ENCODE measurements at regions not wholly inside any gene's neighbourhood (a gene's known extent, or its start where the extent isn't known, plus 50 kb on each side); places are given as distances from the start of the nearest gene placed in this dataset.
A peak's percentile ranks its signal among the peaks of the same experiment; 100 is the strongest.

DNA sequence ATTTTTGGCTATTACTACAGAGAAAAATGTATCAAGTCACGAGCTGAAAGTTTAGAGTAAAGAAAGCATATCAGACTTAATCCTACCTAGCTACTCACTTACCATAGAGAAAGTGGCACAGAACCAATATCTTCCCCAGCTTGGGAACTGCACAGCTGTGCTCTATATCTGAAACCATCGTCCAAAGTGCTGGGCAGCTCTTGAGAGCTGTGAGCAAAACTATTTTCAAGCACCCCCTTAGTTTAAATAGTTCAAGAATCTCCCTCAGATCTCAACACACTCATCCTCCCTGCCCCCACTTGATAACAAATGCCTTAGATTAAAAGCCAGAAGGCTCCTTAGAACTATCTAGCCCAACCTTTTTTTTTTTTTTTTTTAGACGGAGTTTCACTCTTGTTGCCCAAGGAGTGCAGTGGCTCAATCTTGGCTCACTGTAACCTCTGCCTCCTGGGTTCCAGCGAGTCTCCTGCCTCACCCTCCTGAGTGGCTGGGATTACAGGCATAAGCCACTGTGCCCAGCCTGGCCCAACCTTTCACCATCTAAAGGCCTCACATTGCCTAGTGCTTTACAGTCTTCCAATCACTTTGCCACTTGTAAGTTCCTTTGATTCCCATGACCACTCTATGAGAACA is 94.2 kb upstream of the APC start:
- DNase-seq (no peak), ATAC-seq (no peak)
- Mint-ChIP-seq H3K27me3 (no peaks in the 10 kb centered on the region), H3K4me1 (no peaks in the 10 kb centered on the region), H3K9me3 (no peaks in the 10 kb centered on the region), H3K27ac (no peak overlapping the region), H3K4me3 (no peak overlapping the region)

DNA sequence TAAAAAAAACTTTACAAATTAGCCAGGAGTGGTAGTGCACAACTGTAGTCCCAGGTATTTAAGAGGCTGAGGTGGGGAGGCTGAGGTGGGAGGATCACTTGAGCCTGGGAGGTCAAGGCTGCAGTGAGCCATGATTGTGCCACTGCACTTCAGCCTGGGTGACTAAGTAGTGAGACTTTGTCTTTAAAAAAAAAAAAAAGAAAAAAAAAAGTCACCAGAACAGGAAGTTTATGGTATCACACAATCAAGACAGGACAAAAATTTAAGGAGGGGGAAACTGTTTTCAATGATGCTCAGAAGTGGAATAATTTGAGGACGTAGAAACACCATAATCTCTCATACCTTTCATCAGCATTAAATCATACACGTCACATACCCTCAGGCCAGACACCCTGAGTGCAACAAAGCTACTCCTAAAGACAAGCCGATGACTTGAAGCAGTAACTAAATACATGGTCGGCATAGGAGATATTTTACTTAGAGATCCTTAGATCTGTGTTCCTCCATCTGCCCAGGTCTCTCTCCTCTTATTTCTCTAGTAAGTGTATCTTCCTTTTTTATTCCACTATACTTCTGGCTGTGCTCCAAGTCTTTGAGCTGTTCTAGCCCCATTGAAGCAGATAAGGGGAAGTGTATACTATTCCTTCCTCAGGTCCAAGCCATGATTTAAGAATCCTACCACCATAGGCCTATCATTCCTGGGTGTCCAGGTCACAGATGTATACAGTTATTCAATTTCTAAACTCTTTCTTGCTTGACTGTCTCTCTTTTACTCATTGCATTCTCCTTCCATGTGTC is 91.3 kb upstream of the APC start:
- Mint-ChIP-seq H3K9me3 (no peaks in the 10 kb centered on the region), H3K27ac (no peak overlapping the region), H3K4me3 (no peak overlapping the region), H3K27me3 (no peaks in the 10 kb centered on the region), H3K4me1 (no peaks in the 10 kb centered on the region)
- no peak for ATAC-seq
- no peak for DNase-seq

DNA sequence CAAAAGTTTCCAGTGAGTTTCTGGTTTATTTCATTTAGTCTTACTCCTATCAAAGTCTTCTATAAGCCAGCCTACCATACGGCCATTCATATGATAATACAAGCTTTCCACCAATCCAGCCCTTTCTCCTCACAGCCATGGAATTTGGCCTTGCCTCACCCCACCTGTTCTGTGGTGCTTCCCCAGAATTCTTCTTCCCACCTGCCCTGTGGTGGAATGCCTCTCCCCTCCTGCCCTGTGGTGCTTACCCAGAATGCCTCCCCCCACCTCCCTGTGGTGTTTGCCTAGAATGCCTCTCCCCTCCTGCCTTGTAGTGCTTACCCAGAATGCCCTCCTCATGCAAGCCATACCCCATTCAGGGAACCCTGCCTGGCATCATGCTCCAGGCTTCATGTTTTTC is 90.3 kb upstream of the APC start:
- ATAC-seq, result no peak
- no peaks in the 10 kb centered on the region for H3K9me3 Mint-ChIP-seq

DNA sequence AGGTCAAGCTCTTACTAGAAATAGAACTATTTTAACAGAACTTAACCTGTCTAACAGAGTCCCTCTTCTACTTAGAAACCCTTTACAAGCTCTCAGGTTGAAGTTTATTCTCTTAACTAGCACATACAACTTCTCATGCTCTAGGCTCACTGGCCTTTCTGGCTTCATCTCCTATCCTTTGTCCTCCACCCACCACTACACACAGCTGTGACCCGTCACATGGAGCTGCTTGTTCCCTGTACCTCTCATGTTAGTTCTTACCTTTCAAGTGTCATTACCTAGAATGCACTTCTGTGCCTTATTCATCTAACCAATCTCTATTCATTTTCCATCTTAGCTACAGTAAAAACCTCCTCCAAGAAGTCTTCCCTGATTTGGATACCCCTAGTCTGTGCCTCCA is 89.4 kb upstream of the APC start:
- ATAC-seq (no peak), DNase-seq (no peak)
- H3K9me3 Mint-ChIP-seq, result no peaks in the 10 kb centered on the region
- H3K4me1 Mint-ChIP-seq, result no peaks in the 10 kb centered on the region
- peak overlapping the region in 1 of 2 donors; percentile 4 for H3K27ac Mint-ChIP-seq
- no peaks in the 10 kb centered on the region for H3K27me3 Mint-ChIP-seq
- no peak overlapping the region for H3K4me3 Mint-ChIP-seq

More for the DNA sequence above, 90.3 kb upstream of the APC start:
- no peak for DNase-seq
- Mint-ChIP-seq H3K27me3 (no peaks in the 10 kb centered on the region), H3K4me3 (no peak overlapping the region), H3K27ac (no peak overlapping the region), H3K4me1 (no peaks in the 10 kb centered on the region)

DNA sequence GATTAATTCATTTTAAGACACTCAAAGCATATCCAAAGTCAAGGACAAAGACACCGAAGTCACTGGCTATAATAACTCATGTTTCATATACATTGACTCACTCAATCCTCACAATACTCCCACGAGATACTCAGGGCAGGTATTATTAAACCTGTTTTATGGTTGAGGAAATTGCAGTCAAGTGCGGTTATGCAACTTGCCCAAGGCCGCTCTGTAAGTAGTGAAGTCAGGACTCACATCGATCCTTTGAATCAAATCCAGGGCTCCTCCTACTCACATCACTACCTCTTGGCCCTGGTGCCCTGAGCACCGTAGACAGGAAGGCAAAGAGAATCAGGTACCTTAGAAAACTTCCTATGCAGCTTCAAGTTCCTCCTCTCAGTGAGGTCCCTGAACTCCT is 87.8 kb upstream of the APC start:
- Mint-ChIP-seq H3K27me3 (peaks cover 9% of the 10 kb centered on the region), H3K4me1 (no peaks in the 10 kb centered on the region), H3K27ac (no peak overlapping the region), H3K9me3 (no peaks in the 10 kb centered on the region), H3K4me3 (no peak overlapping the region)
- no peak for DNase-seq
- no peak for ATAC-seq

DNA sequence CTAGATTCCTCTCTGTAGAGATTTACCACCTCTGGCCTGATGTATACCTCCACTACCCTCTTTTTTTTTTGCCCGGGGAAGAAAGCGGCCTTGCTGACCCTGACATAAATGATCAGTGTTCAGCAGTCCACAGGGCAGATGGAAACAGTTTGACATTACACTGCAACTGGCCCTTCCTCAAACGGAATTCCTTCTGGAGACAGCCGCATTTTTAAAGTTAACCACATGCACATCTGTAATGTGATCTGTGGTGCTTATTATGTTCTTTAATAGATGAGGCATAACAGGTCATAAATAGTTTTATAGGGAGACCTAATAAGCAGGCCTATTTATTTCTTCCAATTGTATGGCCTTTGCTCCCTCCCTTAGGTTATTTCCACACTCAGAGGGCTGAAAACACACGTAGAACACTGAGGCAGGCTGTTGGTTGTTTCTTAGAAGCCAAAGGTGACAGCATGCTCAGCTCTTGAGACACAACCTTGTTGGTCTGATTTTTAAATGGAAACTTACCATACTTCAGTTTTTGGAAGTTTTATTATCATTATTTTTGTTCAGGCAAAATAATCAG is 84.0 kb upstream of the APC start:
- peaks cover 9% of the 10 kb centered on the region for H3K27me3 Mint-ChIP-seq
- H3K4me3 Mint-ChIP-seq, result no peak overlapping the region
- H3K9me3 Mint-ChIP-seq, result peaks cover 0 to 5% of the 10 kb centered on the region in 2 donors
- H3K27ac Mint-ChIP-seq, result no peak overlapping the region
- H3K4me1 Mint-ChIP-seq, result no peaks in the 10 kb centered on the region
- no peak for ATAC-seq
- DNase-seq, result no peak

DNA sequence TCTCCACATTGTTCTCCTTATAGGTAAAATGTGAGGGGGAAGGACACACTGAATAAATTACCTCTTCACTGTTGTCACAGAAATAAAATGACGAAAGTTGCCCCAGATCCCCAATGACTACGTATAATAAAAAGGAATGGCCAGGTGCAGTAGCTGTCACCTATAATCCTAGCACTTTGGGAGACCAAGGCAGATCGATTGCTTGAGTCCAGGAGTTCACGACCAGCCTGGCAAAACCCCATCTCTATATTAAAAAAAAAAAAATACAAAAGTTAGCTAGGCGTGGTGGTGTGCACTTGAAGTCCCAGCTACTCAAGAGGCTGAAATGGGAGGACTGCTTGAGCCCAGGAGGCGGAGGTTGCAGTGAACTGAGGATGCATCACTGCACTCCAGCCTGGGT is 82.2 kb upstream of the APC start:
- Mint-ChIP-seq H3K4me1 (no peaks in the 10 kb centered on the region), H3K27me3 (peaks cover 11% of the 10 kb centered on the region), H3K4me3 (no peak overlapping the region), H3K27ac (no peak overlapping the region), H3K9me3 (peaks cover 12 to 17% of the 10 kb centered on the region in 2 donors)
- no peak for DNase-seq
- ATAC-seq, result no peak

DNA sequence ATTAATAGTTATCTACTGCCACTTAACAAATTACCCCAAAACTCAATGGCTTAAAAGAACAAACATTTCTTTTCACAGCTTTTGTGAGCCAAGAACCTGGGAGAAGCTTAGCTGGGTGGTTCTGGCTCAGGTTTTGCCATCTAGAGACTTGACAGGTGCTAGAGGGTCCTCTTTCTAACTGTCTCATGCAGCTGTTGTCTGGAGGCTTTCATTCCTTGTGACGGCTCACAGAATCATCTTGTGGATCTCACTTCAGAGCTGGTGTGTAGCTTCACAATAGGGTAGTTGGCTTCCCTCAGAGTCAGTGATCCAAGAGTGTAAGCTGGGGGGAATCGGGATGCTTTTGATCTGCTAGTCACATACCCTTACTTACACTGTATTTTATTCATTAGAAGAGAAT is 81.2 kb upstream of the APC start:
- Mint-ChIP-seq H3K27ac (no peak overlapping the region), H3K27me3 (peaks cover 21% of the 10 kb centered on the region), H3K4me1 (no peaks in the 10 kb centered on the region), H3K4me3 (no peak overlapping the region), H3K9me3 (peaks cover 21 to 26% of the 10 kb centered on the region in 2 donors)
- ATAC-seq, result no peak
- DNase-seq, result no peak

DNA sequence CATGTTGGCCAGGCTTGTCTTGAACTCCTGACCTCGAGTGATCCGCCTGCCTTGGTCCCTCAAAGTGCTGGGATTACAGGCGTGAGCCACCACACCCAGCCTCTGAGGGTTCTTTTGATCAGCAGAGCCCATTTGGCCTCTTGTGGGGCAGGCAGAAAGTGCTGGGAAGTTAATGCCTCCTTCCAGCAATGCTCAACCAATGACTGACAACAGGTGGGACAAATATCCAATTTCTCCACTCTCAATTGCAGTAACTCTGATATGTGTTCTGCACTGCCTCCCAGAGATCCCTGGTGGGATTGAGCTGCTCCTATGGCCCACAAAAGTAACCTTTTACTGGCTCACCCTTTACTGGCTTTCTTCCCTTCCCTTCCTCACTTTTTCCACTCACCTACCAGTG is 79.9 kb upstream of the APC start:
- ATAC-seq (no peak), DNase-seq (no peak)
- H3K4me3 Mint-ChIP-seq, result no peak overlapping the region
- no peak overlapping the region for H3K27ac Mint-ChIP-seq
- peaks cover 28% of the 10 kb centered on the region for H3K27me3 Mint-ChIP-seq
- no peaks in the 10 kb centered on the region for H3K4me1 Mint-ChIP-seq
- peaks cover 23 to 28% of the 10 kb centered on the region in 2 donors for H3K9me3 Mint-ChIP-seq

DNA sequence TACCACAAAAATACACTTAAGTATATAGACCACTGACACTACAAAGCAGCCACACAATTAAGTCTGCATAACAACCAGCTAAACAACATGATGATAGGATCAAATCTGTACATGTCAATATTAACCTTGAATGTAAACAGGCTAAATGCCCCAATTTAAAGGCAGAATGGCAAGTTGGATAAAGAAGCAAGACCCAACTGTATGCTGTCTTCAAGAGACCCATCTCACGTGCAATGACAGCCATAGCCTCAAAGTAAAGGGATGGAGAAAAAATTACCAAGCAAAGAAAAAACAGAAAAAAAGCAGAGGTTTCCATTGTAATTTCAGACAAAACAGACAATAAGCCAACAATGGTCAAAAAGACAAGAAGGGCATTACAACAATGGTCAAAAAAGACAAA is 77.3 kb upstream of the APC start:
- ATAC-seq, result no peak
- H3K4me1 Mint-ChIP-seq, result no peaks in the 10 kb centered on the region
- H3K4me3 Mint-ChIP-seq, result no peak overlapping the region
- DNase-seq, result no peak
- H3K27ac Mint-ChIP-seq, result peak overlapping the region in 1 of 2 donors; percentile 79
- H3K27me3 Mint-ChIP-seq, result peaks cover 19% of the 10 kb centered on the region
- peaks cover 23 to 28% of the 10 kb centered on the region in 2 donors for H3K9me3 Mint-ChIP-seq

DNA sequence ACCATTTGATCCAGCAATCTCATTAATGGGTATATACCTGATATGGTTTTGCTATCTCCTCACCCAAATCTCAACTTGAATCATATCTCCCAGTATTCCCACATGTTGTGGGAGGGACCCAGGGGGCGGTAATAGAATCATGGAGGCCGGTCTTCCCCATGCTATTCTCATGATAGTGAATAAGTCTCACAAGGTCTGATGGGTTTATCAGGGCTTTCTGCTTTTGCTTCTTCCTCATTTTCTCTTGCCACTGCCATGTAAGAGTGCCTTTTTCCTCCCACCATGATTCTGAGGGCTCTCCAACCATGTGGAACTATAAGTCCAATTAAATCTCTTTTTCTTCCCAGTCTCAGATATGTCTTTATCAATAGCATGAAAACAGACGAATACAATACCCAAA is 74.5 kb upstream of the APC start:
- Mint-ChIP-seq H3K9me3 (peaks cover 23 to 27% of the 10 kb centered on the region in 2 donors), H3K27me3 (peaks cover 19% of the 10 kb centered on the region), H3K4me1 (no peaks in the 10 kb centered on the region), H3K27ac (no peak overlapping the region), H3K4me3 (no peak overlapping the region)
- no peak for ATAC-seq
- DNase-seq, result no peak

DNA sequence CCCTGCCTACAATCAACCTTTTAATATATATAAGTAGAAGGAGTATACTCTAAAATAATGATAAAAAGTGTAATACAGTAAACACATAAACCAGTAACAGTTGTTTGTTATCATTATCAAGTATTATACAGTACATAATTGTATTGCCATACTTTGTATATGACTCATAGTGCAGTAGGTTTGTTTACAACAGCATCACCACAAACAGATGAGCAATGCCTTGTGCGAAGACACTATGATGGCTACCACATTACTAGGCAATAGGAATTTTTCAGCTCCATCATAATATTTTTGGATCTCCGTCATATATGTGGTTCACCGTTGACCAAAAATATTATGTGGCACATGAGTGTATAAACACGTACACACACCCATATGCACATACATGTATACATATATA is 69.7 kb upstream of the APC start:
- no peaks in the 10 kb centered on the region for H3K4me1 Mint-ChIP-seq
- ATAC-seq, result no peak
- H3K27me3 Mint-ChIP-seq, result no peaks in the 10 kb centered on the region

DNA sequence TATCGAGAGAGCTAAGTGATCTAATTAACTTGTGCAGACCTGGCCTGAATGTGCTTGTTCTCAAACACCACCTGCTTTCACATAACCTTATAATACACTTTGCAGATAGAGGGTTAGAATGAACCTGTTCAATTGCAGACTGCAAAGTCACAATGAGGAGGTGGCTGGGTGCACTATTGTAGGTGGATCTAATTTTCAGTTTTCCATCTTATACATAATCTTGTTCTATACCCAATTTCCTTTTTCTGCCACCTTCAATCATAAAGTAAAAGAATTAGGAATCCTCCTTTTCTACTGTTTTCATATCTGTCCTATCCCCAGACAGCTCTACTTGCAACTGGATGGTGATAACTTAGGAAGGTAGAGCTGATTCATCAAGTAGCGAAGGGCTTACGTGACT is 68.8 kb upstream of the APC start:
- Mint-ChIP-seq H3K9me3 (no peaks in the 10 kb centered on the region), H3K4me3 (no peak overlapping the region), H3K4me1 (no peaks in the 10 kb centered on the region), H3K27ac (no peak overlapping the region), H3K27me3 (peaks cover 3% of the 10 kb centered on the region)
- DNase-seq (no peak), ATAC-seq (no peak)

More for the DNA sequence above, 69.7 kb upstream of the APC start:
- Mint-ChIP-seq H3K4me3 (no peak overlapping the region), H3K27ac (no peak overlapping the region), H3K9me3 (no peaks in the 10 kb centered on the region)
- DNase-seq, result no peak

DNA sequence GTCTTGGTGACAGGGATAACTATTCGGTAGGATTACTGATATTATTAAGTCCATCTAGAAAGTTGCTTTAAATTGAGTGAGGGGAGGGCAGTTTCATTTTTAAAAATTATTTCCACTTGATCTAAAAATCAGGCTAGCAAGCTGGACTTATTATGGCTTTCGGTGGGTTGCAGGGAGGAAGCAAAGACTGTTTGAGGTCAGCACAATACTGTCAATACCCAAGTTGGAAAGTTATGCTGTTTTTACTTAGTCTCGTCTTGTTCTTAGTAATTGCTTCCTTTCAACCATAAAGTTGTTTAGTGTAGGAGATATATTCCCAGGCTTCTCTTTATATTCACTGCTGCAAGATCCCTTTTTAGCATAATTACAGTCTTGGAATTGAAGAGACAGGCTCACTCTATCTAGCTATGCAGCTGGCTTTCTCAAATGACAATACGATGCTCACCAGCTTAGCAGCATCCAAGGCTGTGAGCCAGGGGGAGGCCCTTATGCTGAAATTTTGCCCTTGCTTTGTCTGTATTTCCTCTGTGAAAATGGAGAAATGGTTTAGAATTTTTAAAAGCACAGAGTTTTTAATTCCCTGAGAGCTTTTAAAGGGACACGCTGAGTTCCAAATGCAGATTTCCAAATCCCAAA is 68.2 kb upstream of the APC start:
- ATAC-seq, result no peak
- peak overlapping the region in 1 of 2 donors; percentile 27 for H3K27ac Mint-ChIP-seq
- no peaks in the 10 kb centered on the region for H3K4me1 Mint-ChIP-seq
- H3K4me3 Mint-ChIP-seq, result no peak overlapping the region
- no peak for DNase-seq
- H3K9me3 Mint-ChIP-seq, result no peaks in the 10 kb centered on the region
- H3K27me3 Mint-ChIP-seq, result peaks cover 8% of the 10 kb centered on the region

DNA sequence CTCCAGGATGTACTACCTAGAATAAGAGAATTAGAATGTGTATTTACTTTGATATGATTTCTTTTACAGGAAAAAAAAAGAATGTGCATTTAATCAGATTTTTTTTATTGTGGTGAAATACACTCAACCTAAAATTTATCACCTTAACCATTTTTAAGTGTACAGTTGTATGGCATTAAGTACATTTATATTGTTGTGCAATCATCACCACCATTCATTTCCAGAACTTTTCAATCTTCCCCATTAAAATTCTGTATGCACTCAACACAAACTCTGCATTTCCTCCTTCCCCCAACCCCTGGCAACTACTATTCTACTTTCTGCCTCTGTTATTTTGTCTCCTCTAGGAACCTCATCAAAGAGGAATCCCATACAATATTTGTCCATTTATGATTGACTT is 66.0 kb upstream of the APC start:
- no peak for DNase-seq
- ATAC-seq, result no peak
- no peak overlapping the region for H3K4me3 Mint-ChIP-seq
- H3K27ac Mint-ChIP-seq, result no peak overlapping the region
- H3K27me3 Mint-ChIP-seq, result peaks cover 22% of the 10 kb centered on the region
- H3K4me1 Mint-ChIP-seq, result no peaks in the 10 kb centered on the region
- H3K9me3 Mint-ChIP-seq, result no peaks in the 10 kb centered on the region

DNA sequence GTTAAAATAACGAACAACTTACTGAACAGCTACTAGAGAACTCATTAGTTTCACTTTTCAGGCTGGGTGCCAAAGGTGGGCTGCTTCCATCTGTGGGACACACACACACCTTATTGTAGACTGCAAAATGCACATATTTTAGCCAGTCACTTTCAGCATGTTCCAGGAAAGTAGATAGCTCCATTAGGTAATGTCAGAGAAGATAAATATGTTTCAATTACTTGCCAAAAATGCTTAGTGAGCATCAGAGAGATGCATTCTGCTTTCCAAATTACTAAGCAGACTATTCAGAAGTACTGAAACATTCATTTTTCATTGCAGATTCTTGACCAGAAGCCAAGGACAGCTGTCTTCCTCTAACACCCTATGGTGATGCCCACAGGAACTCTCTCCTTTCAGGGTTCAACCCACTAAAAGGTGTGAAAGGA is 56.2 kb upstream of the APC start:
- DNase-seq (no peak), ATAC-seq (no peak)
- Mint-ChIP-seq H3K27ac (no peak overlapping the region), H3K4me1 (no peaks in the 10 kb centered on the region), H3K4me3 (no peak overlapping the region), H3K9me3 (no peaks in the 10 kb centered on the region), H3K27me3 (peaks cover 14% of the 10 kb centered on the region)
